KMS-11 (cell line): ENCODE measurements at regions not wholly inside any gene's neighbourhood (a gene's known extent, or its start where the extent isn't known, plus 50 kb on each side); places are given as distances from the start of the nearest gene placed in this dataset.

Source experiments
- H2AFZ ChIP-seq: fragments of 200-600 bp; sonication (generic); 2 replicates; pipeline ENCODE4 v1.6.1; 2016; ENCODE audit warnings: antibody characterized with exemption, mixed run types, low read depth
- H3K27ac ChIP-seq: fragments of 200-600 bp; sonication (generic); 2 replicates; pipeline ENCODE4 v1.6.1; 2016; ENCODE audit warnings: mild to moderate bottlenecking, mixed run types
- H3K27me3 ChIP-seq: fragments of 200-600 bp; sonication (generic); 2 replicates; pipeline ENCODE4 v1.6.1; 2017; ENCODE audit warnings: mild to moderate bottlenecking, low read depth, mixed run types, moderate library complexity; ENCODE audit not compliant: insufficient read depth
- H3K36me3 ChIP-seq: fragments of 200-600 bp; sonication (generic); 2 replicates; pipeline ENCODE4 v1.6.1; 2017; ENCODE audit warnings: mild to moderate bottlenecking, mixed run types; ENCODE audit not compliant: insufficient read depth
- H3K4me1 ChIP-seq: fragments of 200-600 bp; sonication (generic); 2 replicates; pipeline ENCODE4 v1.6.1; 2016; ENCODE audit warnings: mild to moderate bottlenecking, low read depth, mixed run types; ENCODE audit not compliant: poor library complexity, severe bottlenecking
- H3K4me2 ChIP-seq: fragments of 200-600 bp; sonication (generic); 2 replicates; pipeline ENCODE4 v1.7.0; 2016; ENCODE audit warnings: mild to moderate bottlenecking, mixed run types
- H3K4me3 ChIP-seq: fragments of 200-600 bp; sonication (generic); IDR thresholded peaks from 2 replicates; pipeline ENCODE4 v1.6.1; 2017; ENCODE audit warnings: low read depth, low read length, mixed read lengths; ENCODE audit not compliant: insufficient read depth
- H3K79me2 ChIP-seq: fragments of 200-600 bp; sonication (generic); 2 replicates; pipeline ENCODE4 v1.6.1; 2016; ENCODE audit warnings: low read depth, mixed run types; ENCODE audit not compliant: insufficient read depth
- H3K9ac ChIP-seq: fragments of 200-600 bp; sonication (generic); 2 replicates; pipeline ENCODE4 v1.6.1; 2016; ENCODE audit warnings: mild to moderate bottlenecking, mixed run types
- H4K20me1 ChIP-seq: fragments of 200-600 bp; sonication (generic); 2 replicates; pipeline ENCODE4 v1.6.1; 2016; ENCODE audit warnings: mild to moderate bottlenecking, mixed run types; ENCODE audit not compliant: insufficient read depth
- CTCF ChIP-seq: fragments of 200-600 bp; sonication (generic); conservative IDR thresholded peaks from 2 replicates; pipeline ENCODE4 v1.6.1; 2017; ENCODE audit warnings: low read depth, mild to moderate bottlenecking, antibody characterized with exemption, low read length, moderate library complexity, mixed read lengths

- Histone ChIP-seq H3K27me3 (no peaks in the 10 kb centered on the region), H3K79me2 (no peaks in the 10 kb centered on the region)
- TF ChIP-seq CTCF, result no peak
Measured at GRCh38 chr11:134645576-134645975, 233.5 kb upstream of the B3GAT1 start.

GRCh38 chr11:134644476-134645456 lies 232.7 kb upstream of the B3GAT1 start:
- no peaks in the 10 kb centered on the region for H3K27me3 ChIP-seq
- H3K9ac ChIP-seq, result no peak overlapping the region
- TF ChIP-seq CTCF, result no peak
- no peak overlapping the region for H2AFZ ChIP-seq
- no peaks in the 10 kb centered on the region for H3K36me3 ChIP-seq
- H3K4me3 ChIP-seq, result no peak overlapping the region
- H3K27ac ChIP-seq, result no peak overlapping the region
- no peaks in the 10 kb centered on the region for H3K79me2 ChIP-seq
- no peaks in the 10 kb centered on the region for H4K20me1 ChIP-seq
- peaks cover 7% of the 10 kb centered on the region for H3K4me1 ChIP-seq
- no peak overlapping the region for H3K4me2 ChIP-seq

More at GRCh38 chr11:134645576-134645975, 233.5 kb upstream of the B3GAT1 start:
- Histone ChIP-seq H3K9ac (no peak overlapping the region), H3K27ac (no peak overlapping the region), H3K4me3 (no peak overlapping the region), H3K4me2 (no peak overlapping the region), H3K4me1 (peaks cover under 1% of the 10 kb centered on the region), H4K20me1 (no peaks in the 10 kb centered on the region), H3K36me3 (no peaks in the 10 kb centered on the region), H2AFZ (no peak overlapping the region)

GRCh38 chr11:134643115-134644012 lies 231.3 kb upstream of the B3GAT1 start:
- no peak for TF ChIP-seq CTCF
- Histone ChIP-seq H4K20me1 (no peaks in the 10 kb centered on the region), H3K9ac (no peak overlapping the region), H3K79me2 (no peaks in the 10 kb centered on the region), H3K27me3 (no peaks in the 10 kb centered on the region), H3K4me3 (no peak overlapping the region), H3K36me3 (no peaks in the 10 kb centered on the region), H3K4me2 (no peak overlapping the region), H3K4me1 (peaks cover 21% of the 10 kb centered on the region), H2AFZ (no peak overlapping the region), H3K27ac (no peak overlapping the region)

- Histone ChIP-seq H3K36me3 (no peaks in the 10 kb centered on the region), H3K4me2 (no peak overlapping the region), H3K4me1 (peaks cover 33% of the 10 kb centered on the region), H3K4me3 (no peak overlapping the region), H3K27me3 (no peaks in the 10 kb centered on the region), H3K79me2 (no peaks in the 10 kb centered on the region), H3K27ac (no peak overlapping the region), H4K20me1 (no peaks in the 10 kb centered on the region), H3K9ac (no peak overlapping the region), H2AFZ (no peak overlapping the region)
- TF ChIP-seq CTCF, result no peak
Measured at GRCh38 chr11:134642206-134642605, 230.2 kb upstream of the B3GAT1 start.
